ENCODE measurements at regions not wholly inside any gene's neighbourhood (a gene's known extent, or its start where the extent isn't known, plus 50 kb on each side); places are given as distances from the start of the nearest gene placed in this dataset.

GRCh38 chr18:66141716-66142115 lies 390.9 kb downstream of the CDH7 start:
- TF ChIP-seq CTCF (IDR thresholded peaks at IDR 0.05; ENCODE audit: insufficient read depth, low read length, poor library complexity, severe bottlenecking) (no peak), EZH2phosphoT487 (conservative IDR thresholded peaks at IDR 0.05; ENCODE audit: low read length) (no peak)
